Prostate gland (tissue), 2 donors: ENCODE measurements at regions not wholly inside any gene's neighbourhood (a gene's known extent, or its start where the extent isn't known, plus 50 kb on each side); places are given as distances from the start of the nearest gene placed in this dataset.

Experiments used
- DNase-seq: peaks from one replicate; pipeline ENCODE4 v3.0.0-alpha.2; 2019; ENCODE audit warnings: low spot score
- H3K27ac ChIP-seq, 2 donors: fragments of 200-600 bp; sonication (generic); 2 replicates each; pipeline ENCODE4 v1.5.1; 2017 to 2019
- H3K27me3 ChIP-seq: fragments of 200-600 bp; sonication (generic); replicated peaks from 2 replicates; pipeline ENCODE4 v1.5.1; 2019; ENCODE audit not compliant: insufficient read depth
- H3K36me3 ChIP-seq, 2 donors: fragments of 200-600 bp; sonication (generic); 1 replicate in 1 of 2; 2 replicates in 1 of 2; pipeline versions ENCODE4 v1.5.1 to v1.8.1; 2017 to 2019
- H3K4me1 ChIP-seq: fragments of 200-600 bp; sonication (generic); replicated peaks from 2 replicates; pipeline ENCODE4 v1.5.1; 2019
- H3K4me3 ChIP-seq, 2 donors: fragments of 200-600 bp; sonication (generic); 2 replicates each; pipeline ENCODE4 v1.5.1; 2017 to 2019
- H3K9me3 ChIP-seq: fragments of 200-600 bp; sonication (generic); 2 replicates; pipeline ENCODE4 v1.5.1; 2017
- CTCF ChIP-seq, 4 experiments: fragments of 200-600 bp in 2 of 4; fragments of 450-650 bp in 2 of 4; sonication (generic) in 2 of 4; IDR thresholded peaks; 1 replicate in 3 of 4; 2 replicates in 1 of 4; pipeline ENCODE4 v1.5.1; 2016 to 2019; ENCODE audit warnings: antibody characterized with exemption in 4 of 4, mild to moderate bottlenecking in 2 of 4, moderate library complexity in 2 of 4
- POLR2A ChIP-seq: fragments of 450-650 bp; IDR thresholded peaks from one replicate; pipeline ENCODE4 v1.6.1; 2016; ENCODE audit warnings: antibody characterized with exemption, mild to moderate bottlenecking
- POLR2AphosphoS5 ChIP-seq: sonication (generic); formaldehyde crosslinking; IDR thresholded peaks from one replicate; pipeline ENCODE4 v1.6.1; 2017; ENCODE audit warnings: antibody characterized with exemption
- WGBS: methylation state at CpG from one replicate; pipeline ENCODE4 v1.1.5; 2018; 5-methylcytosine and 5-hydroxymethylcytosine counted together
- intact Hi-C: fragments of 100-400 bp; cut with DNase I; formaldehyde crosslinking; loops from one replicate; pipeline ENCODE4 v1.14.2; 2022

DNA sequence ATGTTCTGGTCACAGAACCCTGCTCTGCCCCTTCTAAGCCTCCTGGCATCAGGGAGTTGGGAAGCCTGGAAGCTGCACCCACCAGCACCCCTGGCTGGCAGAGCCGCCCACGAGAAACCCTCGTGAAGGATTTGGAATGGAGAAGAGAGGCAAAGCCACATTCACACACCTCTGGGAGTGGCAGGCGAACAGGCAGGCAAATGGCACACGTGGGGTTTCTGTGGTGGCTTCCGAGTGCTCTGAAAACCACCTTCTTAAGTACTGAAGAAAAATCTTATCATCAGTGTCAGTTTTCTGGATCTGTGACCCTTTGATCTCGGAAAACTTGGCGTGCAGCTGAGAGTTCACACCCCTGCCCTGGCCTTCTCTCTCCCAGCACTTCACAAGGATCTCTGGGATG, 442.2 kb upstream of the FRG1 start:
- Histone ChIP-seq H3K4me3 (no peak overlapping the region), H3K4me1 (no peaks in the 10 kb centered on the region), H3K9me3 (no peaks in the 10 kb centered on the region), H3K27me3 (no peaks in the 10 kb centered on the region), H3K27ac (no peak overlapping the region), H3K36me3 (no peaks in the 10 kb centered on the region)
- TF ChIP-seq POLR2A (no peak), CTCF (IDR thresholded peaks at IDR 0.05) (no peak), POLR2AphosphoS5 (no peak)
- 53% methylated on average over 8 of the region's 8 CpGs for WGBS
- intact Hi-C loops: no loop called here
- no peak for DNase-seq

DNA sequence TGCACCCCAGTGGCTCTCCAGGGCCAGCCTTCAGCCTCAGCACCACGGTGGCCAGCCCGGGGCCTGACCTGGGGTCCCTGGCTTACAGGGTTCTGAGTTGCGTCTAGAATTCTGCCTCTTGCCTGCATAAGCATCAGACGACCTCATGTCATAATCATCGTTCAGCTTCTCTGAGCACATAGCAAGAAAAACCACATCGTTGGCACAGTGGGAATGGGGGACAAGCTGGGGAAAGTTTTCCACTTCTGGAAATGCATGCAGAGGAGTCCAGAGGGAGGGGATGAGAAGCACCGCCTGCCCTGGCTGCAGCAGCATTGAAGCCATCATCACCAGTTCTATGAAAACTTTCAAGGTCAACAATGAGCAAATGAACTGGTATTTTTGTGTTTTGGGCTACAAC, 441.0 kb upstream of the FRG1 start:
- Histone ChIP-seq H3K4me1 (no peaks in the 10 kb centered on the region), H3K27me3 (no peaks in the 10 kb centered on the region), H3K9me3 (no peaks in the 10 kb centered on the region), H3K36me3 (no peaks in the 10 kb centered on the region), H3K27ac (no peak overlapping the region), H3K4me3 (no peak overlapping the region)
- no peak for DNase-seq
- intact Hi-C loops: no loop called here
- 89% methylated on average over 7 of the region's 7 CpGs for WGBS
- TF ChIP-seq POLR2A (no peak), CTCF (IDR thresholded peaks at IDR 0.05) (no peak)

- TF ChIP-seq POLR2AphosphoS5 (no peak), POLR2A (no peak), CTCF (IDR thresholded peaks at IDR 0.05) (no peak)
- Histone ChIP-seq H3K27me3 (no peaks in the 10 kb centered on the region), H3K9me3 (no peaks in the 10 kb centered on the region), H3K36me3 (no peaks in the 10 kb centered on the region), H3K27ac (no peak overlapping the region), H3K4me3 (no peak overlapping the region), H3K4me1 (no peaks in the 10 kb centered on the region)
- DNase-seq: no peak
- 81% methylated on average over 5 of the region's 5 CpGs for WGBS
- intact Hi-C loops: no loop called here
These were observed 439.7 kb upstream of the FRG1 start for GRCh38 chr4:189500970-189501369.

- intact Hi-C loops: no loop called here
- Histone ChIP-seq H3K9me3 (no peaks in the 10 kb centered on the region), H3K36me3 (no peaks in the 10 kb centered on the region), H3K27me3 (no peaks in the 10 kb centered on the region), H3K4me1 (no peaks in the 10 kb centered on the region), H3K4me3 (no peak overlapping the region), H3K27ac (no peak overlapping the region)
- TF ChIP-seq CTCF (IDR thresholded peaks at IDR 0.05) (no peak), POLR2A (no peak), POLR2AphosphoS5 (no peak)
- 76% methylated on average over 12 of the region's 12 CpGs for WGBS
- DNase-seq: no peak
These were observed 437.7 kb upstream of the FRG1 start for GRCh38 chr4:189502841-189503435.

GRCh38 chr4:189504220-189504619, 436.5 kb upstream of the FRG1 start:
- DNase-seq: no peak
- WGBS: 76% methylated on average over 2 of the region's 2 CpGs

More at GRCh38 chr4:189504220-189504619, 436.5 kb upstream of the FRG1 start:
- no peak overlapping the region for H3K27ac ChIP-seq
- no peaks in the 10 kb centered on the region for H3K4me1 ChIP-seq
- no peaks in the 10 kb centered on the region for H3K9me3 ChIP-seq
- no peaks in the 10 kb centered on the region for H3K36me3 ChIP-seq
- no peaks in the 10 kb centered on the region for H3K27me3 ChIP-seq
- no peak overlapping the region for H3K4me3 ChIP-seq
- no peak for TF ChIP-seq POLR2AphosphoS5
- TF ChIP-seq POLR2A: no peak
- TF ChIP-seq CTCF (IDR thresholded peaks at IDR 0.05): no peak
- intact Hi-C loops: no loop called here
